NCI-H1694 (cell line): ENCODE measurements at regions not wholly inside any gene's neighbourhood (a gene's known extent, or its start where the extent isn't known, plus 50 kb on each side); places are given as distances from the start of the nearest gene placed in this dataset.
"Not testable (repeated sequence)": the region's sequence is repeated elsewhere in the genome, so short reads cannot be mapped to it uniquely, and the experiment has no call there.

Source experiments
- DNase-seq: peaks from one replicate; lab custom pipeline; 2025; lab: John Stamatoyannopoulos, UW

GRCh38 chr5:104599726-104600125 is 1037.1 kb upstream of the NUDT12 start:
- no peak for DNase-seq

- DNase-seq, result no peak
Observed at GRCh38 chr5:104598285-104598684, 1035.7 kb upstream of the NUDT12 start.

DNA sequence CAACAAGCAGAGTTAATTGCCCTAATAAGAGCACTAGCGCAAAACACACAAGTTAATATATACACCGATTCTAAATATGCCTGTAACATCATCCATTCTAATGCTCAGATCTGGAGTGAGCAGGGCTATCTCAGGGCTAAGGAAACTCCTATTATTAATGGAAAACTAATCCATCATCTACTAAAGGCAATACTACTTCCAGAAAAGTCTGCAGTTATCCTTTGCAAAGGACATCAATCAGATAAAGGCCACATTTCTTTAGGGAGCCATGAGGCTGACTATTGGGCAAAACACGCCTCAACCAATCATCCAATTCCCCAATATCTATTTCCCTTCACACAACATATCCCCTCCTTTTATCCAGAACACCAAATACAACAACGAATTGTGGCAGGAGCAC is 1032.3 kb upstream of the NUDT12 start:
- no peak for DNase-seq

GRCh38 chr5:104576677-104577076 is 1014.1 kb upstream of the NUDT12 start:
- DNase-seq, result no peak

- DNase-seq, result no peak
Observed at GRCh38 chr5:104573949-104574709, 1011.5 kb upstream of the NUDT12 start.

GRCh38 chr5:104569621-104570020 is 1007.0 kb upstream of the NUDT12 start:
- DNase-seq, result no peak

DNA sequence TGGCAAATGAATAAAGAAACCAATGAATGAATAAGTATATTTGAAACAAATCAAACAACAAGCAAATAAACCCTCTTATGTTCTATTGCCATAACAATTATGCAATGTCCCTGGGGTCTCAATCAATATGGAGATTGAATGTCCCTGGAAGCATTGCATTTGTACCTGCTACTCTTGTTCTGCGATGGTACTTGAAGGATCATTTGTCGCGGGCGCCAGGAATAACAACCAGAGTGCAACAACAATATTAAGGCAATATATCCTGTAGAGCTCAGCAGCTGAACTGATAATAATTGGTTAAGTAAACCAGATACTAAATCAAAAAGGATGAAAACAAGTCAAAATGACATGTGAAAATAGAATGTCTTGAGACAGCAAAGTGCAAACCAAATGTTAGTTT is 1001.9 kb upstream of the NUDT12 start:
- no peak for DNase-seq

GRCh38 chr5:104556957-104557356 is 994.4 kb upstream of the NUDT12 start:
- no peak for DNase-seq

GRCh38 chr5:104551628-104552027 is 989.0 kb upstream of the NUDT12 start:
- DNase-seq, result no peak

GRCh38 chr5:104546871-104547270 is 984.3 kb upstream of the NUDT12 start:
- not testable (repeated sequence) for DNase-seq

GRCh38 chr5:104541141-104541785 is 978.7 kb upstream of the NUDT12 start:
- no peak for DNase-seq

DNA sequence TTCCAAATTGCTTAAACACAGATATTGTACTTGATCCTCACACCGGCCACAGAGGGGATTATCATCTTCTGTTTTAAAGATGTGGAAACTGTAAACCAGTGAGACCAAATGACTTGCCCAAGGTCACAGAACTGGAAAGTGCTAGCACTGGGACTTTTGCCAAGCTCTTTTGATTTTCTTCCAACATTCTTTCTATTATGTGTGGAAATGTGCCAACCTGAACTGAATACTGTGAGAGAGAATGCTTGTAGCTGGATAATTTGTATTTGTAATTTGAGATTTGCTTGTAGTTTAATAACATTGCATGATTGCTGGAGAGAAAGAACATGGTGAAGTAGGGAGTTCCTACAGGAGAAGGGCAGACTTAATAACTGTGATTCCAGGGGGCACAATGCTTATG is 977.9 kb upstream of the NUDT12 start:
- no peak for DNase-seq

DNA sequence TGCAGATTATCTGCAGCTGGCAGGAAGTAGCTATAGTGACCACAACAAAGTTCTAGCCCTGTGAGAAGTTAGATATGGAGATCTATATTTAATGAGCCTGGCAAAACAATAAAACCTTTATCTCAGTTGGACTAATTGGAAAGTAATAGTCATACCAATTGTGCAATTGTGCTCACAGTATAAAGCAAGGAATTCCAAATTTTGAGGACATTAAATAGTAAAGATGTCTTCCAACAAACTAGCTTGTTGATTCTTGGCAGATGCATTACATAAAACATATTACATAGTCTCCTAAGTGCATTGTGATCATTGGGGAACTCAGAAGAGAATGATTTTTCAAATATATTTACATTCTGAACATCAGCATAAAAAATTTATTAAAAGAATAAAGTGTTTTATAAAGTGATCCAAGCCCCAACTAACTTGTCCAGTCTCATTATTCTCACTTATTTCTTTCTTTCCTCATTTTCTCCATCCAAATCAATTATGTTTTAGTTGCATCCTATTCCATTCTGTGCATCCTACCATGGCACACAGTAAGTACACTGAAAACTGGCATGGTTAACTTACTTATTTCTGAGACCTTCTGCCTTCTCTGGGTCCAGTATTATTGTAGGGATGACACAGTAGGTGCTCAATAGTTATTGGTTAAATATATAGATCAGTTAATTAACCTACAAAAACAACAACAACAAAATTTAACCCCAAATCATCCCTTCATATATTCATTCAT is 977.2 kb upstream of the NUDT12 start:
- no peak for DNase-seq

- DNase-seq, result no peak
Observed at GRCh38 chr5:104538734-104539133, 976.1 kb upstream of the NUDT12 start.

DNA sequence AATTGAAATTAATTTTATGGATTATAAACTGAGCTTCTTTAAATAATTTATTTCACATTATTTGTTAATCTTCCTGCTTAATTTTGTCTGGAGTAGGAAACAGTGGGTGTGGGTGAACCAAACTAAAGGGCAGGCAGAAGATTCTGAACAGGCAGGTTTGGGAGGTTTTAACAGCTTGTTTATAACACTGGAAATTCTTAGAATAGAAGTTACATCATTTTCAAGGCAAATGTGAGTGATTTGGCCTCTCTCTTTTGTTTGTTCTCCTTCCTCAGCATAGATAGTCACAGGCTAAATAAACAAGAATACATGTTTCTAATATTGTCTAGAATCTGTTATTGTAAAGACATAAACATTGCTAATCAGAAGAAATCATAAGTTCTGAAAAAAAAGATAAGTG is 970.9 kb upstream of the NUDT12 start:
- DNase-seq, result no peak

- DNase-seq, result no peak
Observed at GRCh38 chr5:104526866-104527265, 964.3 kb upstream of the NUDT12 start.

DNA sequence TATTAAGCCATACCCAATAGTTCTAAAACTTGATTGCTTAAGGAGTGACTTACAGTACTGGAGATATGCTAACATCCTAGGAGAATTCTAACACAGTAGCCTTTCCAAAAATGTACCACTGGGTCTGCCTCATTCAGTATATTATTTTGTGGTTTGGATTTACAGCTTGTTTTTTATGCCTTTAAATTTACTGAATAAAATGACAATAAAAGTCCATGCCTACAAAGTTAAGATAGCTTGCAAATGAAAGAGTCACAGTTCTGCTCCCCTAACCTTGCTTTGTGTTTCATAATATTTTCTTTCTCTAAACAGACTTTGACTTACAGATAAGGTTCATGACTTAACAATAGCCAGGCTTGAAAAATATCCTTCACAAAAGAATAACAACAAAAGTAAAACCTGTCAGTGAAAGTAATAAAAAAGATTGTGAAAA is 951.1 kb upstream of the NUDT12 start:
- DNase-seq, result no peak

- DNase-seq, result no peak
Observed at GRCh38 chr5:104513121-104513602, 950.6 kb upstream of the NUDT12 start.

- DNase-seq, result no peak
Observed at GRCh38 chr5:104512063-104512825, 949.7 kb upstream of the NUDT12 start.

DNA sequence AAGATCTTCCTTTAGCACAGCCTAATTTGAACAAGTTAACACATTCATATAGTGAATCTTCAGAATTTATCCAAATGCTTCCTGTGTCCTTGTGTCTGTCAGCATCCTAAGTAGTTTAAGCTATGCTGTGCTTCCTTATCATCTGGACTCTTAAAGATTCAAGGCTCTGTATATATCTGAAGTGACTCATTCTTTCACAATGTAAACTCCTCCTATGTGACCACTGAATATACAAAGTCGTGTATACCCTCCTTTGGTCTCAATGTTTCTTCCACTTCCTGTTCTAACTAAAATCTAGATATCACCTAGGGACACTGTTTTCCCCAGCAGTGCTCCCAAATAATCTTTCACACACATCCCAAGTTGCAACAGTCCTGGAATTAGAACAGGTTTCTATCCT is 935.7 kb upstream of the NUDT12 start:
- no peak for DNase-seq

GRCh38 chr5:104494083-104494482 is 931.5 kb upstream of the NUDT12 start:
- DNase-seq, result no peak

GRCh38 chr5:104472811-104473210 is 910.2 kb upstream of the NUDT12 start:
- no peak for DNase-seq
